Caco-2 (cell line): ENCODE measurements at regions not wholly inside any gene's neighbourhood (a gene's known extent, or its start where the extent isn't known, plus 50 kb on each side); places are given as distances from the start of the nearest gene placed in this dataset.

Experiments used
- BruUV-seq: library from RNA; stranded (reverse); fragments of 400-500 nt; replicated peaks from 2 replicates; lab custom pipeline; 2021; lab: Mats Ljungman, UMichigan
- CTCF ChIA-PET: fragments of 300-600 bp; sonication (Branson Sonifier 250); formaldehyde crosslinking; loops from one replicate; lab custom pipeline; 2022; ENCODE audit warnings: antibody characterized with exemption; lab: Charles Lee
- POLR2A ChIA-PET: fragments of 300-600 bp; sonication (Branson Sonifier 250); formaldehyde crosslinking; loops from one replicate; lab custom pipeline; 2022; ENCODE audit warnings: antibody characterized with exemption; lab: Charles Lee
- DNase-seq, 2 experiments: peaks; one replicate each; pipeline versions ENCODE4 v3.0.0 to v3.0.0-alpha.2; 2020 to 2022
- H3K27me3 ChIP-seq: replicated peaks from 2 replicates; pipeline ENCODE4 v1.6.0; 2011; ENCODE audit warnings: low read length; ENCODE audit not compliant: control insufficient read depth, insufficient read depth
- H3K36me3 ChIP-seq: 2 replicates; pipeline ENCODE4 v1.5.1; 2011; ENCODE audit warnings: low read length; ENCODE audit not compliant: control insufficient read depth, insufficient read depth
- H3K4me1 ChIP-seq: fragments of 250-450 bp; sonication (Bioruptor Pico); 2 replicates; pipeline ENCODE4 v1.5.1; 2020; ENCODE audit warnings: mild to moderate bottlenecking
- H3K4me3 ChIP-seq: 2 replicates; pipeline ENCODE4 v1.5.1; 2011; ENCODE audit warnings: low read depth, mild to moderate bottlenecking, control low read depth, low read length
- H3K9me3 ChIP-seq: fragments of 250-450 bp; sonication (Bioruptor Pico); 2 replicates; pipeline ENCODE4 v1.5.1; 2020; ENCODE audit warnings: mild to moderate bottlenecking, moderate library complexity
- H3K27ac Mint-ChIP-seq: one replicate; pipeline ENCODE4 v1.8.0; 2022; ENCODE audit warnings: mixed read lengths; ENCODE audit not compliant: unreplicated experiment
- H3K27me3 Mint-ChIP-seq: one replicate; pipeline ENCODE4 v1.8.0; 2022; ENCODE audit warnings: mixed read lengths; ENCODE audit not compliant: insufficient read depth, unreplicated experiment
- H3K36me3 Mint-ChIP-seq: one replicate; pipeline ENCODE4 v1.8.0; 2022; ENCODE audit warnings: mild to moderate bottlenecking, mixed read lengths; ENCODE audit not compliant: insufficient read depth, unreplicated experiment
- H3K4me1 Mint-ChIP-seq: one replicate; pipeline ENCODE4 v1.8.0; 2022; ENCODE audit warnings: low read depth, mixed read lengths; ENCODE audit not compliant: unreplicated experiment
- H3K4me3 Mint-ChIP-seq: one replicate; pipeline ENCODE4 v1.8.0; 2022; ENCODE audit warnings: mild to moderate bottlenecking, moderate library complexity, mixed read lengths; ENCODE audit not compliant: unreplicated experiment
- H3K9me3 Mint-ChIP-seq: one replicate; pipeline ENCODE4 v1.8.0; 2022; ENCODE audit warnings: mixed read lengths; ENCODE audit not compliant: unreplicated experiment
- intact Hi-C: fragments of 100-400 bp; cut with micrococcal nuclease; formaldehyde crosslinking; loops from one replicate; pipeline ENCODE4 v1.10.0; 2022; ENCODE audit not compliant: unreplicated experiment
- TF ChIP-seq, protein P1 (sequence below), 2 experiments: fragments of 200-600 bp in 1 of 2; IDR thresholded peaks; 1 replicate in 1 of 2; 2 replicates in 1 of 2; pipeline versions ENCODE4 v1.5.1 to v1.8.0; 2011 to 2022; ENCODE audit warnings: antibody characterized with exemption in 1 of 2, control low read depth in 1 of 2, inconsistent platforms in 1 of 2, low read depth in 1 of 2, low read length in 1 of 2, mild to moderate bottlenecking in 1 of 2, moderate library complexity in 1 of 2; ENCODE audit not compliant: insufficient read depth in 1 of 2, severe bottlenecking in 1 of 2, unreplicated experiment in 1 of 2

DNA sequence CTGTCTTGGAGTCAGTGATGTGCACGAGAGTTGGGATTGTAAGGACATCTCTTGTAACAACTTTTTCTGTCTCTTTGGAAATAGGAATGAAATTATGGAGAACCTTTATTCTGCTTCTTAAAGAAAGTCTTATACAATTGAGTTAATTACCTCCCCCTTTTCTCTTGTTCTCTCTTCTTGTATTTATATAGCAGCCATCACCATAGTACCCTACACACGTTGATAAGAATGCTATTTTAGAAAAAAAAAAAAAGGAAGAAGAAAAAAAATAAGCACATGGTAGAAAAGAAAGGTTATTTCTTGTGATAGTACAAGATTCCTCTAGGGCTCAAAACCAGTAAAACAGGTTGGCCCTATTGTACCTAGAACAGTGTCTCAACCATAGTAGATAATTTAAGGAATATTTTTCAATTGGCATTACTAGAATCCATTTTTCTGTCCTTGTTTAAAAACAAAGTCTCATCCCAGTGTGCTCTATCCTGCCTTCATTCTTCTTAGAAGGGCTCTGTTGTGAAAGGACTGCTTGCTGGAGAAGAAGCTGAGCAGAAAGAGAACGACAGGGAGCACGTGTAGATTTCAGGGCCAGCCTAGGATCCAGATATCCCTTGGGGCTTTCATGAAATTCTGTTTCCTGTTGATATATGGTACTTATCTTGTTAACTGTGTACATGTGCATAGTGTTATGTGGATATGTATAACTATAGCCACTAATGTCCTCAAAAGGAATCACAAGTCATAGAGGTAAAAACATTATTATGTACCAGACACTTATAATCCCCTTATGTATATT, 392.3 kb upstream of the MEF2C start:
- ChIA-PET POLR2A (no interaction called here), CTCF (no interaction called here)
- no peaks in the 10 kb centered on the region for H3K9me3 Mint-ChIP-seq
- peaks cover 3% of the 10 kb centered on the region for H3K27me3 Mint-ChIP-seq
- Histone ChIP-seq H3K4me3 (no peak overlapping the region), H3K4me1 (no peaks in the 10 kb centered on the region), H3K36me3 (no peaks in the 10 kb centered on the region), H3K27me3 (no peaks in the 10 kb centered on the region), H3K9me3 (no peaks in the 10 kb centered on the region)
- DNase-seq = no peak
- no TSS peak for BruUV-seq
- intact Hi-C loops = loop anchor here (10.0 kb wide), 1 partner anchor 990 kb away; no protein-coding TSS in a partner anchor
- H3K36me3 Mint-ChIP-seq = no peaks in the 10 kb centered on the region
- TF ChIP-seq, protein P1, sequence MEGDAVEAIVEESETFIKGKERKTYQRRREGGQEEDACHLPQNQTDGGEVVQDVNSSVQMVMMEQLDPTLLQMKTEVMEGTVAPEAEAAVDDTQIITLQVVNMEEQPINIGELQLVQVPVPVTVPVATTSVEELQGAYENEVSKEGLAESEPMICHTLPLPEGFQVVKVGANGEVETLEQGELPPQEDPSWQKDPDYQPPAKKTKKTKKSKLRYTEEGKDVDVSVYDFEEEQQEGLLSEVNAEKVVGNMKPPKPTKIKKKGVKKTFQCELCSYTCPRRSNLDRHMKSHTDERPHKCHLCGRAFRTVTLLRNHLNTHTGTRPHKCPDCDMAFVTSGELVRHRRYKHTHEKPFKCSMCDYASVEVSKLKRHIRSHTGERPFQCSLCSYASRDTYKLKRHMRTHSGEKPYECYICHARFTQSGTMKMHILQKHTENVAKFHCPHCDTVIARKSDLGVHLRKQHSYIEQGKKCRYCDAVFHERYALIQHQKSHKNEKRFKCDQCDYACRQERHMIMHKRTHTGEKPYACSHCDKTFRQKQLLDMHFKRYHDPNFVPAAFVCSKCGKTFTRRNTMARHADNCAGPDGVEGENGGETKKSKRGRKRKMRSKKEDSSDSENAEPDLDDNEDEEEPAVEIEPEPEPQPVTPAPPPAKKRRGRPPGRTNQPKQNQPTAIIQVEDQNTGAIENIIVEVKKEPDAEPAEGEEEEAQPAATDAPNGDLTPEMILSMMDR (IDR thresholded peaks at IDR 0.05; ENCODE audit: insufficient read depth in 1 of 2, low read depth in 1 of 2, low read length in 1 of 2, severe bottlenecking in 1 of 2, unreplicated experiment in 1 of 2) = no peak
- H3K4me3 Mint-ChIP-seq = no peak overlapping the region
- no peak overlapping the region for H3K27ac Mint-ChIP-seq
- H3K4me1 Mint-ChIP-seq = peaks cover 5% of the 10 kb centered on the region

DNA sequence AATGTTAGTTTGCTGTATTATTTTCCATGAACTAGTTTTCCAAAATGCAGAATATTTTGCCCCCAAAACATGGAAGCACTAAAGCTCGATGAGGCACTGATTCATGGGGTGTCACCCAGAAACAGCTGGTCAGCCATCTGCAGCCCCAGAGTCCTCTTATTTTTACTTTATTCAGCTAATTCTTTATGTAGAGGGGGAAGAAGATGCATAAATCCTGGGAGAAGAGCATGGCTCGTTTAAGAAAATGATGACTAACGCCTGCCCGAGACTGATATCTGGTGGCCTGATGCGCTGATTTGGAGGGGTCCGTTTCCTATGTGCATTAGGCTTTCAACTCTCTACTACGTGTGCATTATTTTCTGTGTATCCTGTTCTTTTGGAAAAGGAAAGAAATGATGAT, 390.3 kb upstream of the MEF2C start:
- H3K36me3 ChIP-seq = no peaks in the 10 kb centered on the region
- CTCF ChIA-PET = no interaction called here
- Mint-ChIP-seq H3K27me3 (peaks cover 3% of the 10 kb centered on the region), H3K27ac (no peak overlapping the region), H3K4me3 (no peak overlapping the region), H3K4me1 (peaks cover 8% of the 10 kb centered on the region), H3K36me3 (no peaks in the 10 kb centered on the region), H3K9me3 (no peaks in the 10 kb centered on the region)
- H3K4me3 ChIP-seq = no peak overlapping the region
- H3K9me3 ChIP-seq = no peaks in the 10 kb centered on the region
- no TSS peak for BruUV-seq
- TF ChIP-seq, protein P1 (IDR thresholded peaks at IDR 0.05; ENCODE audit: insufficient read depth in 1 of 2, low read depth in 1 of 2, low read length in 1 of 2, severe bottlenecking in 1 of 2, unreplicated experiment in 1 of 2) = no peak
- H3K4me1 ChIP-seq = no peaks in the 10 kb centered on the region
- DNase-seq = no peak
- no peaks in the 10 kb centered on the region for H3K27me3 ChIP-seq
- intact Hi-C loops = loop anchor here (10.0 kb wide), 1 partner anchor 992 kb away; no protein-coding TSS in a partner anchor
- POLR2A ChIA-PET = no interaction called here

DNA sequence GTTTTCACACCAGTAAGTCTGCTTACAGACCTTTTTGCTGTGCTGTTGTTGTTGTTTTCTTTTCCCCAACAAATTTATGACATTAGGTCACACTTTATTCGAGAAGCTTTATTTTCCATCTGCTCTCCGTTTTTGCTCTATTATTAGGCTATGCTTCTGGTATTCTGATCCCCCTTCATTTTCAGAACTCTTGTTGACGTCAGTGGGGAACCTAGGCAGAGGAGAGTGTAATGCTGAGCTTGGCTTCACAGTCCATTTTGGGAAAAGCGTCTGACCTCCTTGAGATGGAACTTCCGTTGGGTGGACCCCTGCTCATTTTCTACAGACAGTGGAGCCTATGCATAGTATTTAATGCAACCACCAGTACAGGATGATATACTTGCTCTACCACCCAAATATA, 387.9 kb upstream of the MEF2C start:
- H3K9me3 Mint-ChIP-seq = no peaks in the 10 kb centered on the region
- POLR2A ChIA-PET = no interaction called here
- H3K27me3 ChIP-seq = no peaks in the 10 kb centered on the region

More for the DNA sequence above, 387.9 kb upstream of the MEF2C start:
- intact Hi-C loops = loop anchor here (10.0 kb wide), 1 partner anchor 994 kb away; no protein-coding TSS in a partner anchor
- no peaks in the 10 kb centered on the region for H3K27me3 Mint-ChIP-seq
- H3K36me3 Mint-ChIP-seq = no peaks in the 10 kb centered on the region
- no peak for DNase-seq
- no TSS peak for BruUV-seq
- Histone ChIP-seq H3K9me3 (no peaks in the 10 kb centered on the region), H3K4me3 (no peak overlapping the region), H3K4me1 (no peaks in the 10 kb centered on the region), H3K36me3 (no peaks in the 10 kb centered on the region)
- CTCF ChIA-PET = no interaction called here
- peaks cover 10% of the 10 kb centered on the region for H3K4me1 Mint-ChIP-seq
- no peak overlapping the region for H3K27ac Mint-ChIP-seq
- TF ChIP-seq, protein P1 (IDR thresholded peaks at IDR 0.05; ENCODE audit: insufficient read depth in 1 of 2, low read depth in 1 of 2, low read length in 1 of 2, severe bottlenecking in 1 of 2, unreplicated experiment in 1 of 2) = no peak
- no peak overlapping the region for H3K4me3 Mint-ChIP-seq
